Fibroblast of mammary gland (primary cell): ENCODE measurements at regions not wholly inside any gene's neighbourhood (a gene's known extent, or its start where the extent isn't known, plus 50 kb on each side); places are given as distances from the start of the nearest gene placed in this dataset.
"Not testable (repeated sequence)": the region's sequence is repeated elsewhere in the genome, so short reads cannot be mapped to it uniquely, and the experiment has no call there.

Experiments
- DNase-seq: peaks from one replicate; pipeline ENCODE4 v3.0.0-alpha.2; 2010; ENCODE audit warnings: low read depth
- H3K4me3 ChIP-seq: 2 replicates; pipeline ENCODE4 v1.5.1; 2011; ENCODE audit warnings: low read depth, mild to moderate bottlenecking, low read length, moderate library complexity; ENCODE audit not compliant: control insufficient read depth
- TF ChIP-seq, protein P1 (sequence below): conservative IDR thresholded peaks from 2 replicates; pipeline ENCODE4 v1.5.1; 2011; ENCODE audit warnings: low read depth, low read length, inconsistent platforms; ENCODE audit not compliant: control insufficient read depth, insufficient read depth

DNA sequence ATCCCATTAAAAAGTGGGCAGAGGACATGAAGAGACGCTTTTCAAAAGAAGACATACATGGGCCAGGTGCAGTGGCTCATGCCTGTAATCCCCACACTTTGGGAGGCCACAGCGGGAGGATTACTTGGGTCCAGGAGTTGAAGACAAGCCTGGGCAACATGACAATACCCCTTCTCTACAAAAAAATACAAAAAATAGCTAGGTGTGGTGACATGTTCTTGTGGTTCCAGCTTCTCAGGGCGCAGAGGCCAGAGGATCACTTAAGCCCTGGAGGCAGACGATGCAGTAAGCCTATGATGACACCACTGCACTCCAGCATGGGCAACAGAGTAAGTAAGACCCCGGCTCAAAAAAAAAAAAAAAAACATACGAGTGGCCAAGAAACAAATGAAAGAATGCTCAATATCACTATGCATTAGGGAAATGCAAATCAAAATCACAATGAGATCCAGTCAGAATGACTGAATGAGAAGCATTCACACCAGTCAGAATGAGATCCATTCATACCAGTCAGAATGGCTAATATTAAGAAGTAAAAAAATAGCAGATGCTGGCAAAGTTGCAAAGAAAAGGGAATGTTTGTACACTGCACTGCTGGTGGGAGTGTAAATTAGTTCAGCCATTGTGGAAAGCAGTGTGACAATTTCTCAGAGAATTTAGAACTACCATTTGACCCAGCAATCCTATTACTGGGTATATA is 550.2 kb upstream of the SLC39A10 start:
- TF ChIP-seq, protein P1, sequence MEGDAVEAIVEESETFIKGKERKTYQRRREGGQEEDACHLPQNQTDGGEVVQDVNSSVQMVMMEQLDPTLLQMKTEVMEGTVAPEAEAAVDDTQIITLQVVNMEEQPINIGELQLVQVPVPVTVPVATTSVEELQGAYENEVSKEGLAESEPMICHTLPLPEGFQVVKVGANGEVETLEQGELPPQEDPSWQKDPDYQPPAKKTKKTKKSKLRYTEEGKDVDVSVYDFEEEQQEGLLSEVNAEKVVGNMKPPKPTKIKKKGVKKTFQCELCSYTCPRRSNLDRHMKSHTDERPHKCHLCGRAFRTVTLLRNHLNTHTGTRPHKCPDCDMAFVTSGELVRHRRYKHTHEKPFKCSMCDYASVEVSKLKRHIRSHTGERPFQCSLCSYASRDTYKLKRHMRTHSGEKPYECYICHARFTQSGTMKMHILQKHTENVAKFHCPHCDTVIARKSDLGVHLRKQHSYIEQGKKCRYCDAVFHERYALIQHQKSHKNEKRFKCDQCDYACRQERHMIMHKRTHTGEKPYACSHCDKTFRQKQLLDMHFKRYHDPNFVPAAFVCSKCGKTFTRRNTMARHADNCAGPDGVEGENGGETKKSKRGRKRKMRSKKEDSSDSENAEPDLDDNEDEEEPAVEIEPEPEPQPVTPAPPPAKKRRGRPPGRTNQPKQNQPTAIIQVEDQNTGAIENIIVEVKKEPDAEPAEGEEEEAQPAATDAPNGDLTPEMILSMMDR, result no peak
- DNase-seq, result no peak

GRCh38 chr2:195105581-195105980 is 551.4 kb upstream of the SLC39A10 start:
- no peak for DNase-seq
- TF ChIP-seq, protein P1, result no peak
- no peak overlapping the region for H3K4me3 ChIP-seq

More for the DNA sequence above, 550.2 kb upstream of the SLC39A10 start:
- H3K4me3 ChIP-seq, result no peak overlapping the region

DNA sequence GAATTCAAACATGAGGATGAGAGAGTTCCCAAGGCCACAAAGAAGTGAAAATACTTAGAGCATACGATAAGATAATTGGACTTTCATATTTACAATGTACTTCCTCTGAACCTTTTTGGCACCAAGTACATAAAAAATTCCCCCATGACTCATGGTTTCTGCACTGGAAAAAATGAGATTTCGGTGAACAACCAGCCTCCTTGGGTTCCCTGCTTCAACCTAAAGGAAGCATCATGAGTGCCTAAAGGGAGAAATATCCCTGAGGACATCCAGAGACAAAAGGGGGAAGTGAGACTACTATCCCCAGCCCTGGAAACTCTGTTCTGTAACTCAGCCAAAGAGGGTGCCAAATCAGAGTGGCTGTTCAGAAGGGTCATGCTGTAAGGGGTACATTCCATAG is 562.7 kb upstream of the SLC39A10 start:
- DNase-seq, result no peak
- TF ChIP-seq, protein P1, result no peak
- no peak overlapping the region for H3K4me3 ChIP-seq

DNA sequence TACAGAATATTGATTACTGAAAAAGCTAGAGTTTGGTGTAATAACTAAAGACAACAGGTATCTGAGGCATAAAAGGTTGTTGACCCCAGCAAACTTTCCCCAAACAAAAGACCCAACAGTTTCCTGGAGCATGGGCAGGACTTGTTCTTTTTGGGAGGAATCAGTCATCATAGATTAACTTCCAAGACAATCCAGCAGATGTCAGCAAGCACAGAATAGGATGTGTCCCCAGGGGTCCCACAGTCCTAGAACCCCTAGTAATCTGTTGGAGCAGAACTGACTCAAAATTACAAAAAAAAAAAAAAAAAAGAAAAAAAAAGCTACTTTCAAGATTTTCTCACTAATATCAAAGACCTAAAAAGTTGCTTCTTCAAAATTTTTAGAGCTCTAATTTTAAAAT is 564.7 kb upstream of the SLC39A10 start:
- TF ChIP-seq, protein P1, result no peak
- no peak for DNase-seq
- H3K4me3 ChIP-seq, result no peak overlapping the region

- not testable (repeated sequence) for H3K4me3 ChIP-seq, DNase-seq
Measured at GRCh38 chr2:195072806-195073205, 584.2 kb upstream of the SLC39A10 start.

GRCh38 chr2:195057001-195057400 is 600.0 kb upstream of the SLC39A10 start:
- TF ChIP-seq, protein P1, result no peak
- no peak overlapping the region for H3K4me3 ChIP-seq
- peak; percentile 27 for DNase-seq

- no peak for DNase-seq
- no peak overlapping the region for H3K4me3 ChIP-seq
- TF ChIP-seq, protein P1, result no peak
Measured at GRCh38 chr2:195055996-195056395, 601.0 kb upstream of the SLC39A10 start.
